Body of pancreas (tissue), 4 donors: ENCODE measurements at regions not wholly inside any gene's neighbourhood (a gene's known extent, or its start where the extent isn't known, plus 50 kb on each side); places are given as distances from the start of the nearest gene placed in this dataset.

ENCODE experiments used
- POLR2A ChIP-seq, 3 donors: fragments of 450-650 bp; IDR thresholded peaks; one replicate each; pipeline ENCODE4 v1.6.1; 2016; ENCODE audit warnings: antibody characterized with exemption in 3 of 3, mild to moderate bottlenecking in 2 of 3
- TF ChIP-seq, protein P1 (sequence below), 7 experiments: fragments of 450-650 bp in 4 of 7; fragments of 200-600 bp in 3 of 7; sonication (generic) in 3 of 7; IDR thresholded peaks; one replicate each; pipeline ENCODE4 v1.5.1; 2016 to 2019; ENCODE audit warnings: antibody characterized with exemption in 7 of 7

DNA sequence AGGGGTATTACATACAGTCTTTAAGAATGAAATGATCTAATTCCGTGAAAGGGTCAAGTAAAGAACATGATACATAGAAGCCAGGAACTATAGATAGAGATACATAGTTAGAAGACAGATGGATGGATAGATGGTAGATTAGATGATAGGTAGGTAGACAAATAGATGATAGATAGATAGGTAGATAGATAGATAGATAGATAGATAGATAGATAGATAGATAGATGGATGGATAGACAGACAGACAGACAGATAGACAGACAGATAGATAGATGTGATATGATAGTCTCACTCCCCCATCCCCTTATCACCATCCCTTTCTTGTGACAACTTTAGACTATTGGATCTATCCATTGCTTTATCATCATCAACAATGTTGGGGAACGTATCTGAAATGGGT, 448.2 kb downstream of the METTL4 start:
- TF ChIP-seq, protein P1, sequence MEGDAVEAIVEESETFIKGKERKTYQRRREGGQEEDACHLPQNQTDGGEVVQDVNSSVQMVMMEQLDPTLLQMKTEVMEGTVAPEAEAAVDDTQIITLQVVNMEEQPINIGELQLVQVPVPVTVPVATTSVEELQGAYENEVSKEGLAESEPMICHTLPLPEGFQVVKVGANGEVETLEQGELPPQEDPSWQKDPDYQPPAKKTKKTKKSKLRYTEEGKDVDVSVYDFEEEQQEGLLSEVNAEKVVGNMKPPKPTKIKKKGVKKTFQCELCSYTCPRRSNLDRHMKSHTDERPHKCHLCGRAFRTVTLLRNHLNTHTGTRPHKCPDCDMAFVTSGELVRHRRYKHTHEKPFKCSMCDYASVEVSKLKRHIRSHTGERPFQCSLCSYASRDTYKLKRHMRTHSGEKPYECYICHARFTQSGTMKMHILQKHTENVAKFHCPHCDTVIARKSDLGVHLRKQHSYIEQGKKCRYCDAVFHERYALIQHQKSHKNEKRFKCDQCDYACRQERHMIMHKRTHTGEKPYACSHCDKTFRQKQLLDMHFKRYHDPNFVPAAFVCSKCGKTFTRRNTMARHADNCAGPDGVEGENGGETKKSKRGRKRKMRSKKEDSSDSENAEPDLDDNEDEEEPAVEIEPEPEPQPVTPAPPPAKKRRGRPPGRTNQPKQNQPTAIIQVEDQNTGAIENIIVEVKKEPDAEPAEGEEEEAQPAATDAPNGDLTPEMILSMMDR (IDR thresholded peaks at IDR 0.05) = no peak
- no peak for TF ChIP-seq POLR2A (IDR thresholded peaks at IDR 0.05)
